ENCODE measurements at regions not wholly inside any gene's neighbourhood (a gene's known extent, or its start where the extent isn't known, plus 50 kb on each side); places are given as distances from the start of the nearest gene placed in this dataset.

- no peak overlapping the region for H3K4me3 Mint-ChIP-seq
- peaks cover 54% of the 10 kb centered on the region for H3K4me1 Mint-ChIP-seq
- peak; percentile 53 for DNase-seq
- peak overlapping the region; percentile 57 for H3K27ac Mint-ChIP-seq
- no peaks in the 10 kb centered on the region for H3K36me3 Mint-ChIP-seq
- peaks cover 15% of the 10 kb centered on the region for H3K27me3 Mint-ChIP-seq
- H3K9me3 Mint-ChIP-seq (ENCODE audit: low read depth), result no peaks in the 10 kb centered on the region
- CTCF ChIA-PET, result no interaction called here
- peak; percentile 31 for ATAC-seq
Observed at GRCh38 chr18:22342625-22343024, 75.1 kb downstream of the CTAGE1 start.

- no peaks in the 10 kb centered on the region for H3K27me3 Mint-ChIP-seq
- H3K4me3 Mint-ChIP-seq, result no peak overlapping the region
- DNase-seq (no peak), ATAC-seq (no peak)
- peaks cover 36% of the 10 kb centered on the region for H3K4me1 Mint-ChIP-seq
- H3K36me3 Mint-ChIP-seq, result no peaks in the 10 kb centered on the region
- CTCF ChIA-PET, result no interaction called here
- no peak overlapping the region for H3K27ac Mint-ChIP-seq
- no peaks in the 10 kb centered on the region for H3K9me3 Mint-ChIP-seq (ENCODE audit: low read depth)
Observed at GRCh38 chr18:22340331-22340730, 77.4 kb downstream of the CTAGE1 start.

DNA sequence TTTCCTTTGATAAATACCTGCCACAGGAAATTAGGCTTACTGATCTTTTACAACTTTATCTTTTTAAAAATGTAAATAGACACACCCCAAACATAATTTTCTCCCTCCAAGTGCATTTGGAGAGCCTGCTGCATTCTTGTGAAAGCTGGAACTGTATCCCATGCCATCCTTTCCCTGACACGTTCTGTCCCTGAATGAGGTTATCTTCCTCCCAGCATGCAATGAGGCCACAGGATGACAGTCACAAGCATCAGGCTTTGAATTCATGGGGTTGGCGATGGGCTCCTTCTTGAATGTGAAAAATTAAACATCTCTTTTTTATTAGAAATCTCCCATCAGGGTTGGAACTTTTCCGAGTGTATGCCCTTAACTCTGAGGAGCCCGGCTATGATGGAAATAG is 77.8 kb downstream of the CTAGE1 start:
- Mint-ChIP-seq H3K4me3 (no peak overlapping the region), H3K27me3 (no peaks in the 10 kb centered on the region), H3K9me3 (ENCODE audit: low read depth) (no peaks in the 10 kb centered on the region), H3K27ac (no peak overlapping the region), H3K4me1 (peaks cover 33% of the 10 kb centered on the region), H3K36me3 (no peaks in the 10 kb centered on the region)
- DNase-seq (no peak), ATAC-seq (no peak)
- CTCF ChIA-PET, result no interaction called here

DNA sequence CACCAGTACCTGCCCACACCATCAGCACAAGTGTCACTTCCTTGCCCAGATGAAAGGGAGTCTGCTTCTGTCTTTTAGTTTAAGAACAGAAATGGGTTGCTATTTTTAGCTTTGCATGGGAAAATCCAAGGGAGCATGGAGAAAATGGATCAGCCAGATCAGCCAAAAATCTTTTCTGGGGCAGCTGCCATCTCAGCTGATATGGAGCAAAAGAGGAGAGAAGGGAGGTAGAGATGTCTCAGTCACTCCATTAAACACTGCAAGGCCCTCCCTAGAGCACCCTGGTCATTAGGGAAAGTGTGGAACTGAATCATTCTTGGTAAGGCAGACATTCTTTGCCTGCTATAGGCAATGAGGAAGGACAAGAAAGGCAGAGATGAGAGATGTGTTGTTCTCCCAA is 79.9 kb downstream of the CTAGE1 start:
- H3K27me3 Mint-ChIP-seq, result no peaks in the 10 kb centered on the region
- H3K4me1 Mint-ChIP-seq, result peaks cover 13% of the 10 kb centered on the region
- ATAC-seq (no peak), DNase-seq (no peak)
- H3K4me3 Mint-ChIP-seq, result no peak overlapping the region
- CTCF ChIA-PET, result no interaction called here
- no peak overlapping the region for H3K27ac Mint-ChIP-seq
- no peaks in the 10 kb centered on the region for H3K9me3 Mint-ChIP-seq (ENCODE audit: low read depth)
- peaks cover 2% of the 10 kb centered on the region for H3K36me3 Mint-ChIP-seq

GRCh38 chr18:22337306-22337705 is 80.4 kb downstream of the CTAGE1 start:
- H3K4me3 Mint-ChIP-seq, result no peak overlapping the region
- DNase-seq (no peak), ATAC-seq (no peak)
- CTCF ChIA-PET, result no interaction called here
- no peak overlapping the region for H3K27ac Mint-ChIP-seq
- peaks cover 11% of the 10 kb centered on the region for H3K4me1 Mint-ChIP-seq
- H3K9me3 Mint-ChIP-seq (ENCODE audit: low read depth), result no peaks in the 10 kb centered on the region
- peaks cover 2% of the 10 kb centered on the region for H3K36me3 Mint-ChIP-seq
- H3K27me3 Mint-ChIP-seq, result no peaks in the 10 kb centered on the region

- Mint-ChIP-seq H3K4me3 (no peak overlapping the region), H3K27ac (no peak overlapping the region), H3K27me3 (no peaks in the 10 kb centered on the region), H3K9me3 (ENCODE audit: low read depth) (no peaks in the 10 kb centered on the region), H3K36me3 (peaks cover 2% of the 10 kb centered on the region), H3K4me1 (peaks cover 8% of the 10 kb centered on the region)
- DNase-seq (no peak), ATAC-seq (no peak)
- CTCF ChIA-PET, result no interaction called here
Observed at GRCh38 chr18:22336406-22336805, 81.3 kb downstream of the CTAGE1 start.

DNA sequence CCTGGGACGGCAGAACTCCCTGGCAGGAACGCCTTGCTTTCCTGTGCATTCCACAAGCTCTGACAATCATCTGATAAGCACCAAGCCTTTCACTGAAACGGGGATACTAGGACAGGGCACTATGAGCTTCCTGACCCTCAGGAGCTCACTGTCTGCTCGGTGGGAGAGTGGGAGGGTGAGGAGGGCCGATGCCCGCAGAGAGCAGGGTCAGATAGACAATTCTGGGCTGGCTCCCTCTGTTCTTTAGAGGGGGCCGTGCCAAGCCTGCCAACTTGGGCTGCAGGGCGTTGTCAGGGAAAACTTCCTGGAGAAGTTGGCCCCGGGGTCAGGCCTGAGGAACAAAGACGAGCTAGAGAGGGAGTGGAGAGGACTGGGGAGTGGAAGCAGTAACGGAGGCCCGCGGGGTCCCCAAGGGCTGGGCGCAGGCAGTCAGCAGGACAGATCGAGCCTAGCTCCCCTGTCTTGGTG is 82.0 kb downstream of the CTAGE1 start:
- H3K27ac Mint-ChIP-seq, result no peak overlapping the region
- ATAC-seq (no peak), DNase-seq (no peak)
- no peaks in the 10 kb centered on the region for H3K9me3 Mint-ChIP-seq (ENCODE audit: low read depth)
- no peaks in the 10 kb centered on the region for H3K27me3 Mint-ChIP-seq
- CTCF ChIA-PET, result no interaction called here
- peaks cover 2% of the 10 kb centered on the region for H3K36me3 Mint-ChIP-seq
- no peak overlapping the region for H3K4me3 Mint-ChIP-seq
- H3K4me1 Mint-ChIP-seq, result peaks cover 8% of the 10 kb centered on the region

GRCh38 chr18:22334567-22334966 is 83.1 kb downstream of the CTAGE1 start:
- no peaks in the 10 kb centered on the region for H3K9me3 Mint-ChIP-seq (ENCODE audit: low read depth)
- H3K4me1 Mint-ChIP-seq, result peaks cover 8% of the 10 kb centered on the region
- H3K27me3 Mint-ChIP-seq, result no peaks in the 10 kb centered on the region
- no peak overlapping the region for H3K4me3 Mint-ChIP-seq
- DNase-seq (no peak), ATAC-seq (no peak)
- CTCF ChIA-PET, result no interaction called here
- H3K27ac Mint-ChIP-seq, result no peak overlapping the region
- peaks cover 2% of the 10 kb centered on the region for H3K36me3 Mint-ChIP-seq

- Mint-ChIP-seq H3K4me1 (peaks cover 1% of the 10 kb centered on the region), H3K36me3 (peaks cover 2% of the 10 kb centered on the region), H3K27ac (no peak overlapping the region), H3K27me3 (no peaks in the 10 kb centered on the region), H3K4me3 (no peak overlapping the region), H3K9me3 (ENCODE audit: low read depth) (no peaks in the 10 kb centered on the region)
- ATAC-seq (no peak), DNase-seq (no peak)
- CTCF ChIA-PET, result no interaction called here
Observed at GRCh38 chr18:22332590-22332989, 85.1 kb downstream of the CTAGE1 start.

DNA sequence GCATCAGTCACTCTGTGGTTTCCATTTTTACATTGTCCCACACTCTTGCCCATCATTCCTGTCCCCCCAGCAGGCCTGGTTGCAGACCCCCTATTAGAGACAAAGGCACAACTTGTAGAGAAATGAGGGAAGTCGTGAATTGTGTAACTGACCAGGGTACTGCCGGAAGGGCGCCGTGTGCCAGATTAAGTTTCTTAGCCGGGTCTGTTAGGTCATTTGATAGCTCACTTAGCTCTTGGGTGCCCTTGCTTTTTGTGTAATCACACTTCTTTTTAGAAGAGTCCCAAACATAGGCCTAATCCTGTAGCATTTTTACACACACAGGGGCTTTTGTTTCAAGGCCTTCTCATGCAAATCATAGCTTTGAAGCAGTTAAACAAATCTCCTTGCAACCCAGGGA is 87.2 kb downstream of the CTAGE1 start:
- Mint-ChIP-seq H3K36me3 (peaks cover 2% of the 10 kb centered on the region), H3K4me3 (no peak overlapping the region), H3K27me3 (no peaks in the 10 kb centered on the region), H3K4me1 (no peaks in the 10 kb centered on the region), H3K9me3 (ENCODE audit: low read depth) (no peaks in the 10 kb centered on the region), H3K27ac (no peak overlapping the region)
- CTCF ChIA-PET, result no interaction called here
- ATAC-seq (no peak), DNase-seq (no peak)

- no peak for DNase-seq
- H3K9me3 Mint-ChIP-seq (ENCODE audit: low read depth), result no peaks in the 10 kb centered on the region
- H3K4me3 Mint-ChIP-seq, result no peak overlapping the region
- no peak overlapping the region for H3K27ac Mint-ChIP-seq
- no peaks in the 10 kb centered on the region for H3K27me3 Mint-ChIP-seq
- ATAC-seq, result no peak
- CTCF ChIA-PET, result no interaction called here
- no peaks in the 10 kb centered on the region for H3K36me3 Mint-ChIP-seq
- no peaks in the 10 kb centered on the region for H3K4me1 Mint-ChIP-seq
Observed at GRCh38 chr18:22325396-22325795, 92.3 kb downstream of the CTAGE1 start.

DNA sequence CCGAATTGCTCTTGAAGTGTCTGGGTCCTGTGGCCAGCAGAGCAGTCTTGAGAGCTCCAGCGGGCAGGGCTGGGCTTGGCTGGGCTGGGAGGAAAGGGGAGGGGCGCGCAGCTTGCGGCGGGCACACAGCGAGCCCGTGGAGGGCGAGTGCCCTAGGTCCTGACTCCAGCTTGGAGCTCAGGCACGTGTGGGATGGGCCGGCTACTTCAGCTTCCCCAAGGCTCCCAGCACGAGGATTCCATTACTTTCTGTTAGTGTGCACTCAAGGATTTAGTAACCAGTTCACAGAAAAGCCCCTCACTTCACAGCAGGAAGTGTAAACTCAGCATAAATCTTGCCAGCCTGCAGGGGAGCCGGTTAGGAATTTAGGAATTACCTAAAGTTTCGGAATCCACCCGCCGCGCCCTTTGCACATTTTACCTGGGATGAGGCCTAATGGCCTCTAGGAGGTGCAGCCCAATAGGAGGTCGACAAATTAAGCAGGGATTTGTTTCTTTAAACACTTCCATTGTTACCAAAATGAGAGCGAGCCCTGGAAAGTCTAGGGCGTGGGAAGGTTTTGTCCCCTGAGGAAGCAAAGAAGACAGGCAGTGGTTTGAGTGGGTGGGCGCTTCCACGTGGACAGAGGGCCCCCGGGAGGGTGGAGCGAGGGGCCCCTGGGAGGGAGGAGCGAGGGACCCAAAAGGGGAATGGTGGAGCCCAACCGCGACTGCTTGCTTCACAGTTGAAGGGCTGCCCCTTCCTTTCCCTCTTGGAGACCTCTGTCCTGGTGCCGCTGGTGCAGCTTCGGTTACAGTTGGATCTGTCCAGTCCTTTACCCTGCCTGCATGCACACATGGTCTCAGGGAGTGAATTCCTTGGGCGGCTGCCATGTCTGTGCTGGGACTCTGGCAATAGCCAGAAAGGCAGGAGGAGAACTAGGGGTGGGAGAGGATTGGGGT is 93.3 kb downstream of the CTAGE1 start:
- H3K36me3 Mint-ChIP-seq, result no peaks in the 10 kb centered on the region
- no peak overlapping the region for H3K4me3 Mint-ChIP-seq
- H3K9me3 Mint-ChIP-seq (ENCODE audit: low read depth), result no peaks in the 10 kb centered on the region
- DNase-seq, result no peak
- H3K4me1 Mint-ChIP-seq, result no peaks in the 10 kb centered on the region
- peak; percentile 33 for ATAC-seq
- no peaks in the 10 kb centered on the region for H3K27me3 Mint-ChIP-seq
- CTCF ChIA-PET, result no interaction called here
- H3K27ac Mint-ChIP-seq, result no peak overlapping the region

- no peaks in the 10 kb centered on the region for H3K4me1 Mint-ChIP-seq
- H3K9me3 Mint-ChIP-seq (ENCODE audit: low read depth), result no peaks in the 10 kb centered on the region
- ATAC-seq (no peak), DNase-seq (no peak)
- CTCF ChIA-PET, result no interaction called here
- H3K27ac Mint-ChIP-seq, result no peak overlapping the region
- H3K36me3 Mint-ChIP-seq, result no peaks in the 10 kb centered on the region
- H3K27me3 Mint-ChIP-seq, result no peaks in the 10 kb centered on the region
- no peak overlapping the region for H3K4me3 Mint-ChIP-seq
Observed at GRCh38 chr18:22322243-22322691, 95.4 kb downstream of the CTAGE1 start.

- no peak overlapping the region for H3K4me3 Mint-ChIP-seq
- no peaks in the 10 kb centered on the region for H3K9me3 Mint-ChIP-seq (ENCODE audit: low read depth)
- H3K27ac Mint-ChIP-seq, result no peak overlapping the region
- CTCF ChIA-PET, result interaction anchor here (1.3 kb wide), 1 partner anchor 21 kb away, joined by 3 read pairs; no protein-coding TSS in a partner anchor
- ATAC-seq, result no peak
- H3K36me3 Mint-ChIP-seq, result no peaks in the 10 kb centered on the region
- H3K27me3 Mint-ChIP-seq, result no peaks in the 10 kb centered on the region
- no peaks in the 10 kb centered on the region for H3K4me1 Mint-ChIP-seq
- DNase-seq, result no peak
Observed at GRCh38 chr18:22320771-22321170, 96.9 kb downstream of the CTAGE1 start.
